Vagina (tissue), 2 donors: ENCODE measurements at regions not wholly inside any gene's neighbourhood (a gene's known extent, or its start where the extent isn't known, plus 50 kb on each side); places are given as distances from the start of the nearest gene placed in this dataset.

Experiments
- DNase-seq, 2 donors: peaks; one replicate each; pipeline ENCODE4 v3.0.0-alpha.2; 2017; ENCODE audit errors: extremely low spot score in 2 of 2
- H3K27ac ChIP-seq: fragments of 200-600 bp; sonication (generic); one replicate; pipeline ENCODE4 v1.5.1; 2019
- H3K27me3 ChIP-seq: fragments of 200-600 bp; sonication (generic); one replicate; pipeline ENCODE4 v1.5.1; 2019
- H3K36me3 ChIP-seq, 2 donors: fragments of 200-600 bp; sonication (generic); one replicate each; pipeline ENCODE4 v1.5.1; 2017 to 2019
- H3K4me1 ChIP-seq: fragments of 200-600 bp; sonication (generic); one replicate; pipeline ENCODE4 v1.5.1; 2019
- H3K4me3 ChIP-seq, 2 donors: fragments of 200-600 bp; sonication (generic); 1 replicate in 1 of 2; 2 replicates in 1 of 2; pipeline ENCODE4 v1.5.1; 2016 to 2019
- H3K9me3 ChIP-seq: fragments of 200-600 bp; sonication (generic); one replicate; pipeline ENCODE4 v1.5.1; 2019
- POLR2A ChIP-seq, 2 donors: fragments of 450-650 bp; IDR thresholded peaks; one replicate each; pipeline ENCODE4 v1.6.1; 2017; ENCODE audit warnings: antibody characterized with exemption in 2 of 2, mild to moderate bottlenecking in 2 of 2, moderate library complexity in 2 of 2
- POLR2AphosphoS5 ChIP-seq, 2 donors: sonication (generic); formaldehyde crosslinking; IDR thresholded peaks; one replicate each; pipeline ENCODE4 v1.9.0; 2017; ENCODE audit warnings: antibody characterized with exemption in 2 of 2, mild to moderate bottlenecking in 2 of 2, low read depth in 1 of 2; ENCODE audit not compliant: insufficient read depth in 1 of 2
- intact Hi-C: fragments of 100-400 bp; cut with DNase I; formaldehyde crosslinking; loops from one replicate; pipeline ENCODE4 v1.15.1; 2023
- TF ChIP-seq, protein P1 (sequence below), 3 experiments: fragments of 450-650 bp in 2 of 3; fragments of 200-600 bp in 1 of 3; sonication (generic) in 1 of 3; IDR thresholded peaks; one replicate each; pipeline ENCODE4 v1.5.1; 2017 to 2019; ENCODE audit warnings: antibody characterized with exemption in 3 of 3, mild to moderate bottlenecking in 2 of 3, moderate library complexity in 2 of 3

DNA sequence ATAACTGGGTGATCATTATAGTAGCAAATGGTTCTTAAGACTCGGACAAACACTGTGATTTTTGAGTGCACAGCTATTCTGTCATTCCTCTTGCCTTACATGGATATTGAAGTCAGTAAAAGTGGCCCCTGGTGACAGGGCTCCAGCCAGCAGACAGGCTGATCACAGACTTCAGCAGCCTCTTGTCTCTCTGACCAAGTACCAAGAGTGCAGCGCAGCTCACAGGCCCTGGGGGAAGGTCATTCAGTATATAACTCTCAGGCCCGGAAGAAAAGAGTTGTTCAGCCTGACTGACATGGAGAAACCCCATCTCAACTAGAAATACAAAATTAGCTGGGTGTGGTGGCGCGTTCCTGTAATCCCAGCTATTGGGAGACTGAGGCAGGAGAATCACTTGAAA lies 202.6 kb downstream of the HRH4 start:
- Histone ChIP-seq H3K27me3 (no peaks in the 10 kb centered on the region), H3K9me3 (no peaks in the 10 kb centered on the region), H3K36me3 (no peaks in the 10 kb centered on the region), H3K4me3 (no peak overlapping the region), H3K27ac (no peak overlapping the region), H3K4me1 (peaks cover 14% of the 10 kb centered on the region)
- DNase-seq, result no peak
- intact Hi-C loops, result no loop called here
- TF ChIP-seq POLR2AphosphoS5 (IDR thresholded peaks at IDR 0.05; ENCODE audit: insufficient read depth in 1 of 2, low read depth in 1 of 2) (no peak), POLR2A (IDR thresholded peaks at IDR 0.05) (no peak)
- TF ChIP-seq, protein P1, sequence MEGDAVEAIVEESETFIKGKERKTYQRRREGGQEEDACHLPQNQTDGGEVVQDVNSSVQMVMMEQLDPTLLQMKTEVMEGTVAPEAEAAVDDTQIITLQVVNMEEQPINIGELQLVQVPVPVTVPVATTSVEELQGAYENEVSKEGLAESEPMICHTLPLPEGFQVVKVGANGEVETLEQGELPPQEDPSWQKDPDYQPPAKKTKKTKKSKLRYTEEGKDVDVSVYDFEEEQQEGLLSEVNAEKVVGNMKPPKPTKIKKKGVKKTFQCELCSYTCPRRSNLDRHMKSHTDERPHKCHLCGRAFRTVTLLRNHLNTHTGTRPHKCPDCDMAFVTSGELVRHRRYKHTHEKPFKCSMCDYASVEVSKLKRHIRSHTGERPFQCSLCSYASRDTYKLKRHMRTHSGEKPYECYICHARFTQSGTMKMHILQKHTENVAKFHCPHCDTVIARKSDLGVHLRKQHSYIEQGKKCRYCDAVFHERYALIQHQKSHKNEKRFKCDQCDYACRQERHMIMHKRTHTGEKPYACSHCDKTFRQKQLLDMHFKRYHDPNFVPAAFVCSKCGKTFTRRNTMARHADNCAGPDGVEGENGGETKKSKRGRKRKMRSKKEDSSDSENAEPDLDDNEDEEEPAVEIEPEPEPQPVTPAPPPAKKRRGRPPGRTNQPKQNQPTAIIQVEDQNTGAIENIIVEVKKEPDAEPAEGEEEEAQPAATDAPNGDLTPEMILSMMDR (IDR thresholded peaks at IDR 0.05), result no peak

DNA sequence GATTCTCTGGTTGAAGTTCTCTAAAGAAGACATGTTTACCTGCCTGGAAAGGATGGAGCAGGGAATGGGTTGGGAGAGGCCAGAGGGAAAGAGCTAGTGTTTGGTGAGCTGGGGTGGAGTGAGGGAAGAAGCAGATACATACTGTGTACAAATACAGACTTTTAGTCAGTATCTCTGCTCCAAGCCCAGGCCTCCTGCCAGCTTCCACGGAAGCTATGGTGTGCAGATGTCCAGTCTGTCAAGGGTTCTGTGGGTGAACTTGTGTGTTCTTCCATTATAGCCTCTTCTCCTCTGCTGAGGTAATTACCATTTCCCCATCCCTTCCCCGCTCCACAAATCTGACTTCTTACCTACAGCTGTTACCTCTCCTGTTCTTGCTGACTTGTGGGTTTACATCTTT lies 208.6 kb downstream of the HRH4 start:
- Histone ChIP-seq H3K27ac (no peak overlapping the region), H3K4me3 (no peak overlapping the region), H3K9me3 (no peaks in the 10 kb centered on the region), H3K27me3 (no peaks in the 10 kb centered on the region), H3K4me1 (no peaks in the 10 kb centered on the region), H3K36me3 (no peaks in the 10 kb centered on the region)
- intact Hi-C loops, result no loop called here
- TF ChIP-seq, protein P1 (IDR thresholded peaks at IDR 0.05), result no peak
- TF ChIP-seq POLR2AphosphoS5 (IDR thresholded peaks at IDR 0.05; ENCODE audit: insufficient read depth in 1 of 2, low read depth in 1 of 2) (no peak), POLR2A (IDR thresholded peaks at IDR 0.05) (no peak)
- no peak for DNase-seq

DNA sequence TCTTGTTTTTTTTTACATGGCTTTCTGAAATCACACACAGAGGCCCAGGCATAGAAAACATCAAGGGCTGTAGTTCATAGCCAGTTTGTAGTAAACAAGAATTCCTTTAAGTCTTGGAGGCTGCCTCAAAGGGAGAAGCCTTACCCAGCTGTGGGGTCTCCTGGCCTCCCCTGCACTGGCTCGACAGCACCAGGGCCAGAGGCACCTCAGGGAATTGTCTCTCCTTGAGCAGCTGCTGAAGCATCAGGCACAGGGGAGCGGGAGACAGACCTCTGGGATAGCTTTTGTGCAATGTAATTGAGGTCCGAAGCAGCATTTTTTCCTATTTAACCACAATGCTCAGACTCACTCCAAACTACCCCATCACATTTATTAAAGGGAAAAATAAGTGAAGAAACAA lies 209.1 kb downstream of the HRH4 start:
- no peak overlapping the region for H3K4me3 ChIP-seq
- H3K9me3 ChIP-seq, result no peaks in the 10 kb centered on the region
- no peak overlapping the region for H3K27ac ChIP-seq
- TF ChIP-seq POLR2A (IDR thresholded peaks at IDR 0.05) (no peak), POLR2AphosphoS5 (IDR thresholded peaks at IDR 0.05; ENCODE audit: insufficient read depth in 1 of 2, low read depth in 1 of 2) (no peak)
- TF ChIP-seq, protein P1 (IDR thresholded peaks at IDR 0.05), result no peak
- intact Hi-C loops, result no loop called here
- H3K27me3 ChIP-seq, result no peaks in the 10 kb centered on the region
- H3K36me3 ChIP-seq, result no peaks in the 10 kb centered on the region
- DNase-seq, result no peak
- H3K4me1 ChIP-seq, result no peaks in the 10 kb centered on the region

DNA sequence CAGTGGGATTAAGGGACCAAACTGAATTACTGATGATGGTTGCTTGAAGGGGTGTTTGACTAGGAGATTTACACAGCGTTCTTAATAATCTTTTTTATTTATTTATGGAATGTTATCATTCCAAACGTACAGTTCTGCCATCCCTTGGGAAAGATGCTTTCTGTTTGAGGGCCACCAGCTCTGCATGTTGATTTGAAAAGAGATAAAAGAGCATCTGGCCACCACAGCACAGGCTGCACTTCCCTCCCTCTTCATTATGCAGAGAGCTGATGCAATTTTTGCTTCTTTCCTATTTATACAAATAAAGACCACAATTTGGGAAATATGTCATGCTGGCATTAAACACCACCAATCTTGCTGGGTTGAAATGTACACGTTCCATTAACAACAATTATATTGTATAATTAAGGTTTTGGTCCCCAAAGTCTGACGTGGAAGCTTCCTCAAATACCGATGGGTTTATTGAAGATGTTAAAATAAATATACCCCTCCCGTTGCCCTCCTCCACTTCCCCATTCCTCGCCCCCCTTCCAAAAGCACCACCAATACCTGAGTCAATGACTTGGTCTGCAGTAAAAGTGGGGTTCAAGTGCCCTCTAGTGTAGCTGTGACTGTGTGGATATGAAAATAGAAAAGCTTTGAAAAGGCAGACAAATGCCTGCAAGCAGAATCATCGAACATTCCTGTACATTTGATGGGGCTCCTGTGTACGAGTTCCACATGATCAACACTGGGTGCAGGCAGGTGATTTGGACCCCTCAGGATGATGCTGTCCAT lies 211.9 kb downstream of the HRH4 start:
- H3K27ac ChIP-seq, result no peak overlapping the region
- DNase-seq, result no peak
- H3K36me3 ChIP-seq, result no peaks in the 10 kb centered on the region
- H3K4me1 ChIP-seq, result no peaks in the 10 kb centered on the region
- no peaks in the 10 kb centered on the region for H3K27me3 ChIP-seq
- TF ChIP-seq POLR2AphosphoS5 (IDR thresholded peaks at IDR 0.05; ENCODE audit: insufficient read depth in 1 of 2, low read depth in 1 of 2) (no peak), POLR2A (IDR thresholded peaks at IDR 0.05) (no peak)
- TF ChIP-seq, protein P1 (IDR thresholded peaks at IDR 0.05), result peak in 1 of 3 experiments; percentile 5
- intact Hi-C loops, result no loop called here
- H3K9me3 ChIP-seq, result no peaks in the 10 kb centered on the region
- no peak overlapping the region for H3K4me3 ChIP-seq

DNA sequence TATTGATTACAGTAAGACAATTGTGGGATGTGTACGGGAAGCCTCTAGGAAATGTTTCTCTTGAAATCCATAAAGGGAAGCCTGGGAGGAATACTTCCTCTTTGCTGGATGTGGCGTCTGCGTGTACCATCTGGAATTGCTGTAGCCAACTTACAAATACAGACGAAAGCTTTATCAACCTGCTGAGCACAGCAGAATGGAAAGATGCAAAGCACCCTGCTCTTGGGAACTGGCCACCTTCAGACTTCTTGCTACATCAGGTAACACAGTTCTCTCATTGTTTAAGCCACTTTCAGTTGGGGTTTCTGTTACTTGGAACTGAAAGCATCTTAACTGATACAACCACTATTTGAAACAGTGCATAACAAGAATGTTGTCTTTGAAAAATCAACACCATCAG lies 213.8 kb downstream of the HRH4 start:
- Histone ChIP-seq H3K27me3 (no peaks in the 10 kb centered on the region), H3K9me3 (no peaks in the 10 kb centered on the region), H3K4me1 (no peaks in the 10 kb centered on the region), H3K27ac (no peak overlapping the region), H3K4me3 (no peak overlapping the region), H3K36me3 (no peaks in the 10 kb centered on the region)
- TF ChIP-seq, protein P1 (IDR thresholded peaks at IDR 0.05), result no peak
- TF ChIP-seq POLR2AphosphoS5 (IDR thresholded peaks at IDR 0.05; ENCODE audit: insufficient read depth in 1 of 2, low read depth in 1 of 2), result no peak
- no peak for TF ChIP-seq POLR2A (IDR thresholded peaks at IDR 0.05)
- intact Hi-C loops, result no loop called here
- DNase-seq, result no peak
